ENCODE measurements at regions not wholly inside any gene's neighbourhood (a gene's known extent, or its start where the extent isn't known, plus 50 kb on each side); places are given as distances from the start of the nearest gene placed in this dataset.

GRCh38 chr15:93553167-93553935, 464.3 kb upstream of the RGMA start:
- DNase-seq = no peak
- H3K4me1 Mint-ChIP-seq = no peaks in the 10 kb centered on the region
- intact Hi-C loops (cut with micrococcal nuclease) = no loop called here
- H3K9me3 Mint-ChIP-seq = peaks cover 3% of the 10 kb centered on the region
- H3K4me3 Mint-ChIP-seq = no peak overlapping the region
- no peaks in the 10 kb centered on the region for H3K36me3 Mint-ChIP-seq (ENCODE audit: low read depth)
- peaks cover 2% of the 10 kb centered on the region for H3K27me3 Mint-ChIP-seq
- no peak overlapping the region for H3K27ac Mint-ChIP-seq

- no peak overlapping the region for H3K27ac Mint-ChIP-seq
- H3K36me3 Mint-ChIP-seq (ENCODE audit: low read depth) = no peaks in the 10 kb centered on the region
- no peaks in the 10 kb centered on the region for H3K27me3 Mint-ChIP-seq
- H3K9me3 Mint-ChIP-seq = no peaks in the 10 kb centered on the region
- H3K4me3 Mint-ChIP-seq = no peak overlapping the region
- no peaks in the 10 kb centered on the region for H3K4me1 Mint-ChIP-seq
- intact Hi-C loops (cut with micrococcal nuclease) = no loop called here
- no peak for DNase-seq
These were observed 454.1 kb upstream of the RGMA start for GRCh38 chr15:93543093-93543492.

DNA sequence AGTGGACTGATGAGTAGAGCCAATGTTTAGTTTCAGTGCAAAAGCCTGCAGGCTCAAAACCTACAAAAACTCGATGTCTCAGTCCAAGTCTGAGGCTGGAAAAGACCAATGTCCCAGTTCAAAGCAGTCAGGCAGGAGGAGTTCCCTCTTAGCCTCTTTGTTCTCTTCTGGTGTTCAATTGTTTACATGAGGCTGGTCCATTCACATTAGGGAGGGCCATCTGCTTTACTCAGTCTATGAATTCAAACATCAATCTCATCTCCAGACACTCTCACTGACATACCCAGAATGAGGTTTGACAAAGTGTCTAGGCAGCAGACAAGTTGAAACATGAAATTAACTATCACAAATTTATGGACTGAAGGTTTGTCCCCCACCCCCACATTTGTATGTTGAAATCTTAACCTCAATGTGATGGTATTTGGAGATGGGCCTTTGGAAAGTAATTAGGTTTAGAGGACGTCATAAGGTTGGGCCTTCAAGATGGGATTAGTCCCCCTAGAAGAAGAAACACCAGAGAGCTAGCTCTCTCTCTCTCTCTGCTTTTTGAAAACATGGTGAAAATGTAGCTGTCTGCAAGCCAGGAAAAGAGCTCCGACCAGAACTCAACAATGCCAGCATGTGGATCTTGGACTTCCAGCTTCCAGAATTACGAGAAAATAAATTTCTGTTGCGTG, 438.5 kb upstream of the RGMA start:
- Mint-ChIP-seq H3K27ac (no peak overlapping the region), H3K36me3 (ENCODE audit: low read depth) (no peaks in the 10 kb centered on the region), H3K9me3 (no peaks in the 10 kb centered on the region), H3K27me3 (no peaks in the 10 kb centered on the region), H3K4me3 (no peak overlapping the region), H3K4me1 (no peaks in the 10 kb centered on the region)
- peak; percentile 24 for DNase-seq
- intact Hi-C loops (cut with micrococcal nuclease) = no loop called here

DNA sequence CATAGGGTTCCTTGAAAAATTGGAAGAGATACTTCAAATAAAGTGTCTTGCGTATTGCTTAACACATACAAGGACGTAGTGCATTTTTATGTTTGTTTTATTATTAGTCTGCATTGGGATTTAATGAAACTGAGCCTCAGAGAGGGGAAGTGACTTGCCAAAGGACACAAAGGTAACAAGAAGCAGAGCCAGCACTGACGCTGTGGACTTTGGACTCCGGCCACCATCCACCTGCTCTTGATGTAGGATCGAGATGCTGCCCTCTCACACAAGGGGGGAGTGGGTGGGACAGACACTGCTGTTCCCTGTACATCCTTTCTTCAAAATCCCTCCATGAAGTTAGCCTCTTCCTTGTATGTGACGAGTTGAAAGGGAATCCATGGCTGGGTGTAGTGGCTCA, 435.4 kb upstream of the RGMA start:
- H3K4me3 Mint-ChIP-seq = no peak overlapping the region
- intact Hi-C loops (cut with micrococcal nuclease) = no loop called here
- no peaks in the 10 kb centered on the region for H3K27me3 Mint-ChIP-seq
- no peaks in the 10 kb centered on the region for H3K9me3 Mint-ChIP-seq
- no peak for DNase-seq
- H3K27ac Mint-ChIP-seq = no peak overlapping the region
- H3K36me3 Mint-ChIP-seq (ENCODE audit: low read depth) = no peaks in the 10 kb centered on the region
- no peaks in the 10 kb centered on the region for H3K4me1 Mint-ChIP-seq

DNA sequence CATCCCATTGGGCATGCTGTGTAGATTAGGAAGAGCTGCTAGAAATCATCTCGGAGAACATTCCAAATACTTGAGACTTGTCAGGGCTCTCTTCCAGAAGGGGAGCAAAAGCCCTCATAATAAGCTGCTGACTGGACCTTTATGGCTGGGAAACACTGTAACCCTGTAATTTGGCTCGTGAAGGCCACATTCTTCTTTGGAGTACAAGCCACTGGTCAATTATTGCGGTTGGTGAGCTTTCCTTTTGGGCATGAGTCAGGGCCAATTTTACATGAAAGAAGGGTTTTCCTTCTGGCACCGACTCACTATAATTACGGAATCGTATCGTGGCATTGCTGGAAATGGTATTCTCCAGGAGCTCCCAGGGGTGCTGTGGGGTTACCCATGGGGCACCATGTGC, 434.5 kb upstream of the RGMA start:
- Mint-ChIP-seq H3K27ac (no peak overlapping the region), H3K4me3 (no peak overlapping the region), H3K9me3 (no peaks in the 10 kb centered on the region), H3K36me3 (ENCODE audit: low read depth) (no peaks in the 10 kb centered on the region), H3K4me1 (no peaks in the 10 kb centered on the region), H3K27me3 (no peaks in the 10 kb centered on the region)
- intact Hi-C loops (cut with micrococcal nuclease) = no loop called here
- DNase-seq = no peak

DNA sequence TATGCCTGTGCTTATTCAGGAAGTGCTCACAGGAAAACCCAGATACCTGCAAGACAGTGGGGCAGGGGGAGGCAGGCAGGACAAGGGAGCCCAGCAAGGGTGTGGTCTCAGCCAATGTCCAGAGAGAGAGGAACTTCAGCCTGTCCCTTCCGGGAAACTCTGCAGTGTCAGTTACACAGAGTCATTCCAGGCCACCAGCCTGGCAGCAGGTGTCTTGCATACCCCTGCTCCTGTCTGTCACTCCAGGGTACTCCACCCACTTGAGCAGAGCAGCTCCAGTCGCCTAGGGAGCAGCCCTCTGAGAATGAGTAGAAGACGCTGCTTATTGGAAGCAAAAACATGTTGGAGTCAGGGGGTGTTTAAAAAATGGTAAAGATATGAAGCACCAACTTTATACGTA, 431.2 kb upstream of the RGMA start:
- Mint-ChIP-seq H3K36me3 (ENCODE audit: low read depth) (no peaks in the 10 kb centered on the region), H3K27ac (no peak overlapping the region), H3K27me3 (peaks cover 5% of the 10 kb centered on the region), H3K4me1 (no peaks in the 10 kb centered on the region), H3K9me3 (no peaks in the 10 kb centered on the region), H3K4me3 (no peak overlapping the region)
- no peak for DNase-seq
- intact Hi-C loops (cut with micrococcal nuclease) = no loop called here

- Mint-ChIP-seq H3K9me3 (no peaks in the 10 kb centered on the region), H3K4me1 (no peaks in the 10 kb centered on the region), H3K27ac (no peak overlapping the region), H3K36me3 (ENCODE audit: low read depth) (no peaks in the 10 kb centered on the region), H3K27me3 (peaks cover 5% of the 10 kb centered on the region), H3K4me3 (no peak overlapping the region)
- intact Hi-C loops (cut with micrococcal nuclease) = no loop called here
- DNase-seq = no peak
These were observed 430.6 kb upstream of the RGMA start for GRCh38 chr15:93519599-93519998.

GRCh38 chr15:93517176-93517575, 428.2 kb upstream of the RGMA start:
- Mint-ChIP-seq H3K4me3 (no peak overlapping the region), H3K9me3 (no peaks in the 10 kb centered on the region), H3K27ac (no peak overlapping the region), H3K36me3 (ENCODE audit: low read depth) (no peaks in the 10 kb centered on the region), H3K4me1 (no peaks in the 10 kb centered on the region), H3K27me3 (peaks cover 5% of the 10 kb centered on the region)
- DNase-seq = no peak
- intact Hi-C loops (cut with micrococcal nuclease) = no loop called here

GRCh38 chr15:93515256-93516051, 426.4 kb upstream of the RGMA start:
- H3K27me3 Mint-ChIP-seq = peaks cover 8% of the 10 kb centered on the region
- no peaks in the 10 kb centered on the region for H3K36me3 Mint-ChIP-seq (ENCODE audit: low read depth)
- no peaks in the 10 kb centered on the region for H3K4me1 Mint-ChIP-seq
- intact Hi-C loops (cut with micrococcal nuclease) = no loop called here
- no peaks in the 10 kb centered on the region for H3K9me3 Mint-ChIP-seq
- no peak overlapping the region for H3K4me3 Mint-ChIP-seq
- no peak overlapping the region for H3K27ac Mint-ChIP-seq
- DNase-seq = no peak

GRCh38 chr15:93506646-93507045, 417.6 kb upstream of the RGMA start:
- Mint-ChIP-seq H3K36me3 (ENCODE audit: low read depth) (no peaks in the 10 kb centered on the region), H3K4me1 (no peaks in the 10 kb centered on the region), H3K9me3 (no peaks in the 10 kb centered on the region), H3K4me3 (no peak overlapping the region), H3K27me3 (peaks cover 3% of the 10 kb centered on the region), H3K27ac (no peak overlapping the region)
- intact Hi-C loops (cut with micrococcal nuclease) = no loop called here
- DNase-seq = no peak

GRCh38 chr15:93505506-93505905, 416.5 kb upstream of the RGMA start:
- Mint-ChIP-seq H3K4me3 (no peak overlapping the region), H3K36me3 (ENCODE audit: low read depth) (no peaks in the 10 kb centered on the region), H3K4me1 (no peaks in the 10 kb centered on the region), H3K27ac (no peak overlapping the region), H3K27me3 (no peaks in the 10 kb centered on the region), H3K9me3 (no peaks in the 10 kb centered on the region)
- DNase-seq = no peak
- intact Hi-C loops (cut with micrococcal nuclease) = no loop called here

DNA sequence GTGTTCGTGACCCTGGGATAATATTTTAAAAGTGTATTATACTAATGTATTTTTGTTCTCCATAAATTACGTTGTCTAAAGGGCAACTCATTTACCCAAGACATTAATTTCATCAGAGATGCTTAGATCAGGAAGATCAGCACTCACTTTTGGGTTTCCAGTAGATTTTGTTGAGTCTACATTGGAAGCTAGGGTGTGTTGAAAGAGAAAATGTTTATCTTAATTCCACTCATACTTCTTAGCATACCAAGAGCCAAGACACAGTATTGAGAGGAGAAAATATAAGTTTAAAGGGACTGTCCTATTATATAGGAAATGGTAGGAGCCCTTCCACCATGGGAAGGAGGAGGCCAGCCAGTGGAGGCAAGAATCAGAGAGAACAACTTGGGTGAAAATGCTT, 412.9 kb upstream of the RGMA start:
- no peak overlapping the region for H3K4me3 Mint-ChIP-seq
- no peaks in the 10 kb centered on the region for H3K36me3 Mint-ChIP-seq (ENCODE audit: low read depth)
- no peaks in the 10 kb centered on the region for H3K27me3 Mint-ChIP-seq
- intact Hi-C loops (cut with micrococcal nuclease) = no loop called here
- no peak for DNase-seq
- H3K9me3 Mint-ChIP-seq = no peaks in the 10 kb centered on the region
- no peaks in the 10 kb centered on the region for H3K4me1 Mint-ChIP-seq
- H3K27ac Mint-ChIP-seq = no peak overlapping the region

- intact Hi-C loops (cut with micrococcal nuclease) = no loop called here
- DNase-seq = no peak
- Mint-ChIP-seq H3K27me3 (no peaks in the 10 kb centered on the region), H3K4me1 (no peaks in the 10 kb centered on the region), H3K9me3 (no peaks in the 10 kb centered on the region), H3K36me3 (ENCODE audit: low read depth) (no peaks in the 10 kb centered on the region), H3K27ac (no peak overlapping the region), H3K4me3 (no peak overlapping the region)
These were observed 411.1 kb upstream of the RGMA start for GRCh38 chr15:93500155-93500554.

- no peaks in the 10 kb centered on the region for H3K4me1 Mint-ChIP-seq
- no peaks in the 10 kb centered on the region for H3K27me3 Mint-ChIP-seq
- intact Hi-C loops (cut with micrococcal nuclease) = no loop called here
- no peak overlapping the region for H3K27ac Mint-ChIP-seq
- no peak overlapping the region for H3K4me3 Mint-ChIP-seq
- H3K9me3 Mint-ChIP-seq = no peaks in the 10 kb centered on the region
- no peaks in the 10 kb centered on the region for H3K36me3 Mint-ChIP-seq (ENCODE audit: low read depth)
- no peak for DNase-seq
These were observed 408.3 kb upstream of the RGMA start for GRCh38 chr15:93497291-93497690.

Measured in activated CD4-positive, alpha-beta T cell treated with anti-CD3 and anti-CD28 coated beads, Interleukin-2, amount 10 ng/mL, durations not matched to agents 24 days and 14 days (primary cell).